IMR-90 (cell line): ENCODE measurements at regions not wholly inside any gene's neighbourhood (a gene's known extent, or its start where the extent isn't known, plus 50 kb on each side); places are given as distances from the start of the nearest gene placed in this dataset.

Experiments used
- ATAC-seq: fragments of 200-7000 bp; cut with Tn5 transposase; 2 replicates; pipeline ENCODE4 v1.9.1; 2020; ENCODE audit warnings: low read depth, mild to moderate bottlenecking, moderate library complexity
- BruUV-seq: library from RNA; stranded (reverse); fragments of 400-500 nt; replicated peaks from 2 replicates; lab custom pipeline; 2021; lab: Mats Ljungman, UMichigan
- CTCF ChIA-PET: fragments of 300-600 bp; formaldehyde crosslinking; extraction: SDS; loops from one replicate; lab custom pipeline; 2021; ENCODE audit warnings: antibody characterized with exemption; lab: Yijun Ruan, JAX
- POLR2A ChIA-PET: fragments of 300-600 bp; sonication (Branson Sonifier 250); formaldehyde crosslinking; loops from one replicate; lab custom pipeline; 2022; ENCODE audit warnings: antibody characterized with exemption; ENCODE audit not compliant: unreplicated experiment; lab: Charles Lee
- DNase-seq: peaks from one replicate; pipeline ENCODE4 v3.0.0; 2013
- H2AFZ ChIP-seq: replicated peaks from 2 replicates; pipeline ENCODE3; 2013; ENCODE audit warnings: low read length, mild to moderate bottlenecking; ENCODE audit not compliant: poor library complexity
- H2AK5ac ChIP-seq: 2 replicates; pipeline ENCODE4 v1.6.1; 2013; ENCODE audit warnings: low read depth, low read length, inconsistent platforms
- H2AK9ac ChIP-seq: replicated peaks from 2 replicates; pipeline ENCODE3; 2013; ENCODE audit warnings: mild to moderate bottlenecking, low read depth, low read length, moderate library complexity; ENCODE audit not compliant: poor library complexity
- H2BK120ac ChIP-seq: 2 replicates; pipeline ENCODE4 v1.6.1; 2013; ENCODE audit warnings: low read depth, low read length, inconsistent platforms
- H2BK15ac ChIP-seq: 3 replicates; pipeline ENCODE4 v1.6.1; 2013; ENCODE audit warnings: low read depth, low read length, inconsistent platforms
- H2BK20ac ChIP-seq: 2 replicates; pipeline ENCODE4 v1.6.1; 2013; ENCODE audit warnings: low read depth, mild to moderate bottlenecking, inconsistent platforms, low read length, moderate library complexity
- H2BK5ac ChIP-seq: 2 replicates; pipeline ENCODE4 v1.6.1; 2013; ENCODE audit warnings: mild to moderate bottlenecking, low read depth, low read length, inconsistent platforms; ENCODE audit not compliant: poor library complexity, severe bottlenecking
- H3K14ac ChIP-seq: replicated peaks from 2 replicates; pipeline ENCODE4 v1.6.1; 2013; ENCODE audit warnings: low read depth, low read length, inconsistent platforms
- H3K18ac ChIP-seq: 2 replicates; pipeline ENCODE4 v1.6.1; 2013; ENCODE audit warnings: low read depth, low read length, control low read depth
- H3K23ac ChIP-seq: 2 replicates; pipeline ENCODE4 v1.6.1; 2013; ENCODE audit warnings: low read depth, low read length, inconsistent platforms
- H3K27ac ChIP-seq: 2 replicates; pipeline ENCODE4 v1.5.1; 2013; ENCODE audit warnings: mild to moderate bottlenecking, control low read depth, low read length; ENCODE audit not compliant: insufficient read depth
- H3K27me3 ChIP-seq: 2 replicates; pipeline ENCODE4 v1.6.1; 2013; ENCODE audit warnings: low read length; ENCODE audit not compliant: control insufficient read depth, insufficient read depth
- H3K36me3 ChIP-seq: 2 replicates; pipeline ENCODE4 v1.6.1; 2013; ENCODE audit warnings: low read length, mixed read lengths; ENCODE audit not compliant: control insufficient read depth, insufficient read depth
- H3K4ac ChIP-seq: 2 replicates; pipeline ENCODE4 v1.6.1; 2013; ENCODE audit warnings: low read depth, low read length, inconsistent platforms
- H3K4me1 ChIP-seq: 2 replicates; pipeline ENCODE4 v1.6.1; 2013; ENCODE audit warnings: low read length, mixed read lengths; ENCODE audit not compliant: control insufficient read depth, insufficient read depth
- H3K4me2 ChIP-seq: 2 replicates; pipeline ENCODE4 v1.6.1; 2013; ENCODE audit warnings: low read depth, mild to moderate bottlenecking, control low read depth, low read length, moderate library complexity
- H3K4me3 ChIP-seq: 2 replicates; pipeline ENCODE4 v1.5.1; 2013; ENCODE audit warnings: low read depth, mild to moderate bottlenecking, control low read depth, low read length, moderate library complexity; ENCODE audit not compliant: insufficient read depth
- H3K56ac ChIP-seq: 2 replicates; pipeline ENCODE4 v1.6.1; 2013; ENCODE audit warnings: low read length, inconsistent platforms; ENCODE audit not compliant: insufficient read depth; ENCODE audit errors: extremely low read depth
- H3K79me1 ChIP-seq, 2 experiments: 2 replicates each; pipeline ENCODE4 v1.6.1; 2013; ENCODE audit warnings: low read length in 2 of 2, inconsistent platforms in 1 of 2, low read depth in 1 of 2
- H3K9ac ChIP-seq: 2 replicates; pipeline ENCODE4 v1.6.1; 2013; ENCODE audit warnings: low read depth, low read length, control low read depth
- H3K9me1 ChIP-seq: 2 replicates; pipeline ENCODE4 v1.6.1; 2013; ENCODE audit warnings: low read length, inconsistent platforms; ENCODE audit not compliant: insufficient read depth
- H3K9me3 ChIP-seq: 2 replicates; pipeline ENCODE4 v1.6.1; 2013; ENCODE audit warnings: low read length; ENCODE audit not compliant: control insufficient read depth, insufficient read depth
- H4K20me1 ChIP-seq: 2 replicates; pipeline ENCODE4 v1.6.1; 2013; ENCODE audit warnings: low read length, inconsistent platforms; ENCODE audit not compliant: insufficient read depth
- H4K5ac ChIP-seq: 2 replicates; pipeline ENCODE4 v1.6.1; 2013; ENCODE audit warnings: mild to moderate bottlenecking, low read depth, low read length, control low read depth
- H4K8ac ChIP-seq, 2 experiments: 2 replicates each; pipeline ENCODE4 v1.6.1; 2013; ENCODE audit warnings: low read depth in 2 of 2, low read length in 2 of 2, control low read depth in 1 of 2, inconsistent platforms in 1 of 2
- H4K91ac ChIP-seq: 2 replicates; pipeline ENCODE4 v1.6.1; 2013; ENCODE audit warnings: low read depth, low read length, inconsistent platforms; ENCODE audit not compliant: insufficient read depth
- CHD1 ChIP-seq: IDR thresholded peaks from 2 replicates; pipeline ENCODE4 v1.6.1; 2012; ENCODE audit warnings: low read depth, low read length, improper control_type of control experiment
- WGBS, 2 experiments: methylation state at CpG; one replicate each; pipeline versions ENCODE4 v1.1.5 to v1.1.7; 2013; ENCODE audit warnings: missing lambda C conversion rate in 2 of 2; ENCODE audit not compliant: insufficient read length in 1 of 2; ENCODE audit errors: extremely low coverage in 2 of 2; 5-methylcytosine and 5-hydroxymethylcytosine counted together
- dilution Hi-C: fragments of 300-500 bp; cut with HindIII; formaldehyde crosslinking; loops from one replicate; pipeline ENCODE4 v1.14.3; 2018; ENCODE audit warnings: low sequenced_read_pairs; ENCODE audit not compliant: unreplicated experiment
- in situ Hi-C: fragments of 300-500 bp; cut with MboI; formaldehyde crosslinking; loops from 3 replicates; pipeline ENCODE4 v1.14.3; 2019; ENCODE audit warnings: low sequenced_read_pairs, inconsistent platforms, mixed read lengths
- intact Hi-C: fragments of 100-400 bp; cut with micrococcal nuclease; formaldehyde crosslinking; loops from 2 replicates; pipeline ENCODE4 v1.10.0; 2022

DNA sequence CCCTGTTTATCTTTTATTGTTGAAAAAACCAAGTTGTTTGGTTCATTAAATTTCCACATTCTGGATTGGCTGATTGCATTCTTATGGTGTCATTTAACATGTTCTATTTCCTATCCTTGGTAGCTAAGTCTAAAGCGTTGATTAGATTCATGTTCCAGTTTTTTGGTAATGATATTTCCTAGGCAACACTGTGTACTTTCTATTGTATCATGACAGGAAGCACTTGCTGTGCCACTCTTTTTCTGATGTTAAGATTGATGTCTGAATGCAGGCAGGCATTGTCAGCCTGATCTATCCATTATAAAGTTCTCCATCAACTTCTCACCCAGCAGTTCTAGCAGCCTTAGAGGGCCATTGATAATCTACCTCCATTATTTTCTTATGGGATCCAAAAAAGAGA, 91.1 kb upstream of the ARID2 start:
- Histone ChIP-seq H4K5ac (no peak overlapping the region), H3K4me3 (no peak overlapping the region), H2AK5ac (no peak overlapping the region), H4K91ac (no peak overlapping the region), H2BK5ac (no peak overlapping the region), H3K23ac (peak overlapping the region; percentile 13; the same call in 1 of the 2 replicates), H2AFZ (no peak overlapping the region), H3K4me1 (peaks cover 1% of the 10 kb centered on the region; the same call in 1 of the 2 replicates), H4K20me1 (no peaks in the 10 kb centered on the region), H2BK15ac (no peak overlapping the region), H3K9me3 (no peaks in the 10 kb centered on the region), H2AK9ac (no peak overlapping the region), H3K9ac (no peak overlapping the region), H4K8ac (0 out of 4 replicates have a peak overlapping the region, but pooled peaks of 1 of the 2 experiments have one; percentile 40), H3K56ac (no peak overlapping the region), H2BK20ac (peak overlapping the region; percentile 67; the same call in 1 of the 2 replicates), H3K27ac (no peak overlapping the region), H2BK120ac (peak overlapping the region; percentile 28; the same call in 1 of the 2 replicates), H3K27me3 (no peaks in the 10 kb centered on the region), H3K4ac (peak overlapping the region; percentile 36; the same call in 1 of the 2 replicates), H3K79me1 (no peaks in the 10 kb centered on the region), H3K36me3 (no peaks in the 10 kb centered on the region), H3K14ac (no peak overlapping the region), H3K9me1 (no peaks in the 10 kb centered on the region), H3K18ac (peak overlapping the region; percentile 16; the same call in 1 of the 2 replicates), H3K4me2 (peak overlapping the region; percentile 24; the same call in 1 of the 2 replicates)
- no TSS peak for BruUV-seq
- in situ Hi-C loops (no loop called here), dilution Hi-C loops (no loop called here), intact Hi-C loops (no loop called here)
- WGBS, 2 experiments = no CpG with 5 or more reads among the region's 1 CpG
- no peak for TF ChIP-seq CHD1
- ATAC-seq (no peak), DNase-seq (no peak)
- POLR2A ChIA-PET = no interaction called here
- CTCF ChIA-PET = interaction anchor here (0.6 kb wide), 1 partner anchor 18 kb away, joined by 3 read pairs; no protein-coding TSS in a partner anchor
